ENCODE measurements at regions not wholly inside any gene's neighbourhood (a gene's known extent, or its start where the extent isn't known, plus 50 kb on each side); places are given as distances from the start of the nearest gene placed in this dataset.

DNA sequence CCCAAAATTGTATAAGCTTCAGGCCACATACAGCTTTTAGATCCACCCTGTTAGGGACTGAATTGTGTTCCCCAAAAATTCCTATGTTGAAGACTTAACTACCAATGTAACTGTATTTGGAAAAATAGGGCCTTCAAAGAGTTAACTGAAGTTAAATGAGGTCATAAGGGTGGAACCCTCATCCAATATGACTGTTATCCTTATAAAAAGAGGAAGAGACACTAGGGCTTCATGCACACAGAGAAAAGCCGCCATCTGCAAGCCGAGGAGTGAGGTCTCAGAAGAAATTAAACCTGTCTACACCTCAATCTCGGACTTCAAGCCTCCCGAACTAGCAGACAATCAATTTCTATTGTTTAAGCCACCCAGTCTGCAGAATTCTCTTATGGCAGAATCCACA lies 317.9 kb upstream of the NFE2L3 start:
- TF ChIP-seq, protein P1, sequence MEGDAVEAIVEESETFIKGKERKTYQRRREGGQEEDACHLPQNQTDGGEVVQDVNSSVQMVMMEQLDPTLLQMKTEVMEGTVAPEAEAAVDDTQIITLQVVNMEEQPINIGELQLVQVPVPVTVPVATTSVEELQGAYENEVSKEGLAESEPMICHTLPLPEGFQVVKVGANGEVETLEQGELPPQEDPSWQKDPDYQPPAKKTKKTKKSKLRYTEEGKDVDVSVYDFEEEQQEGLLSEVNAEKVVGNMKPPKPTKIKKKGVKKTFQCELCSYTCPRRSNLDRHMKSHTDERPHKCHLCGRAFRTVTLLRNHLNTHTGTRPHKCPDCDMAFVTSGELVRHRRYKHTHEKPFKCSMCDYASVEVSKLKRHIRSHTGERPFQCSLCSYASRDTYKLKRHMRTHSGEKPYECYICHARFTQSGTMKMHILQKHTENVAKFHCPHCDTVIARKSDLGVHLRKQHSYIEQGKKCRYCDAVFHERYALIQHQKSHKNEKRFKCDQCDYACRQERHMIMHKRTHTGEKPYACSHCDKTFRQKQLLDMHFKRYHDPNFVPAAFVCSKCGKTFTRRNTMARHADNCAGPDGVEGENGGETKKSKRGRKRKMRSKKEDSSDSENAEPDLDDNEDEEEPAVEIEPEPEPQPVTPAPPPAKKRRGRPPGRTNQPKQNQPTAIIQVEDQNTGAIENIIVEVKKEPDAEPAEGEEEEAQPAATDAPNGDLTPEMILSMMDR (IDR thresholded peaks at IDR 0.05) = no peak
- TF ChIP-seq POLR2A (IDR thresholded peaks at IDR 0.05) = no peak

Measured in Peyer's patch (tissue), 4 donors.